KMS-11 (cell line): ENCODE measurements at regions not wholly inside any gene's neighbourhood (a gene's known extent, or its start where the extent isn't known, plus 50 kb on each side); places are given as distances from the start of the nearest gene placed in this dataset.

Experiments used
- H2AFZ ChIP-seq: fragments of 200-600 bp; sonication (generic); 2 replicates; pipeline ENCODE4 v1.6.1; 2016; ENCODE audit warnings: antibody characterized with exemption, mixed run types, low read depth
- H3K27ac ChIP-seq: fragments of 200-600 bp; sonication (generic); 2 replicates; pipeline ENCODE4 v1.6.1; 2016; ENCODE audit warnings: mild to moderate bottlenecking, mixed run types
- H3K27me3 ChIP-seq: fragments of 200-600 bp; sonication (generic); 2 replicates; pipeline ENCODE4 v1.6.1; 2017; ENCODE audit warnings: mild to moderate bottlenecking, low read depth, mixed run types, moderate library complexity; ENCODE audit not compliant: insufficient read depth
- H3K36me3 ChIP-seq: fragments of 200-600 bp; sonication (generic); 2 replicates; pipeline ENCODE4 v1.6.1; 2017; ENCODE audit warnings: mild to moderate bottlenecking, mixed run types; ENCODE audit not compliant: insufficient read depth
- H3K4me1 ChIP-seq: fragments of 200-600 bp; sonication (generic); 2 replicates; pipeline ENCODE4 v1.6.1; 2016; ENCODE audit warnings: mild to moderate bottlenecking, low read depth, mixed run types; ENCODE audit not compliant: poor library complexity, severe bottlenecking
- H3K4me2 ChIP-seq: fragments of 200-600 bp; sonication (generic); 2 replicates; pipeline ENCODE4 v1.7.0; 2016; ENCODE audit warnings: mild to moderate bottlenecking, mixed run types
- H3K4me3 ChIP-seq: fragments of 200-600 bp; sonication (generic); IDR thresholded peaks from 2 replicates; pipeline ENCODE4 v1.6.1; 2017; ENCODE audit warnings: low read depth, low read length, mixed read lengths; ENCODE audit not compliant: insufficient read depth
- H3K79me2 ChIP-seq: fragments of 200-600 bp; sonication (generic); 2 replicates; pipeline ENCODE4 v1.6.1; 2016; ENCODE audit warnings: low read depth, mixed run types; ENCODE audit not compliant: insufficient read depth
- H3K9ac ChIP-seq: fragments of 200-600 bp; sonication (generic); 2 replicates; pipeline ENCODE4 v1.6.1; 2016; ENCODE audit warnings: mild to moderate bottlenecking, mixed run types
- H4K20me1 ChIP-seq: fragments of 200-600 bp; sonication (generic); 2 replicates; pipeline ENCODE4 v1.6.1; 2016; ENCODE audit warnings: mild to moderate bottlenecking, mixed run types; ENCODE audit not compliant: insufficient read depth
- CTCF ChIP-seq: fragments of 200-600 bp; sonication (generic); conservative IDR thresholded peaks from 2 replicates; pipeline ENCODE4 v1.6.1; 2017; ENCODE audit warnings: low read depth, mild to moderate bottlenecking, antibody characterized with exemption, low read length, moderate library complexity, mixed read lengths

- H2AFZ ChIP-seq = no peak overlapping the region
- no peaks in the 10 kb centered on the region for H4K20me1 ChIP-seq
- H3K36me3 ChIP-seq = no peaks in the 10 kb centered on the region
- H3K27ac ChIP-seq = no peak overlapping the region
- H3K4me3 ChIP-seq = no peak overlapping the region
- no peak overlapping the region for H3K4me2 ChIP-seq
- no peak overlapping the region for H3K9ac ChIP-seq
- H3K27me3 ChIP-seq = no peaks in the 10 kb centered on the region
- no peaks in the 10 kb centered on the region for H3K79me2 ChIP-seq
- TF ChIP-seq CTCF = no peak
- H3K4me1 ChIP-seq = no peaks in the 10 kb centered on the region
Observed at GRCh38 chr6:48315915-48316314, 204.9 kb upstream of the PTCHD4 start.

DNA sequence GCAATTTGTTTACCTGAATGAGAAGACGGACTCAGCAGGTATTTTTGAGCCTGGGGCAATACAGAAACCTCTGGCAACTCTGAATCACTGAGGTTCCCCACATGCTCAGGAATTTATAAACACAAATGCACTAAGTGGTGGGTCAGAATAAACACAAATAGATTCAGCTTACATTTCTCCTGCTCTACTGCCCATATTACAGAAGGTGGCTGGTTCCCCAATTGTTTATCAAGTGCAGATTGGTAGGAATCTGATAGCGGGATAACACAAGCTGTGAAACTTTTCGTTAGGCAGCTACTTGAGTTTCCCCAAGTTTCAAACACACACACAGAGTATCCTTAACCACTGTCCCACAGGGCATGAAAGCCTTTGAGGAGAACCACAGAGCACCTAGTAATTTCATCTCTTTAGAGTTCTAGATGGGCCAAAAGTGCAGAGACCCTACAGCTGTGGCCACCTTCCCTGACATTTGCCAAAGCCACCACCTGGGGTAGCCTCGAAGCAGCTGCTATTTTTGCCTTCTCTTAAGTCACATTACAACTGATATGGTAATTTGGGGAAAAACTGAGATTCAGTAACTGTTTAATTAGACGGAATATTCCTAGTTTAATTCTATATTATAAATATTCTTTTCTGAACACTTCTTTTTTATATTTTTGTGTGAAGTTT lies 204.2 kb upstream of the PTCHD4 start:
- Histone ChIP-seq H3K4me2 (no peak overlapping the region), H3K4me1 (no peaks in the 10 kb centered on the region), H3K9ac (no peak overlapping the region), H3K4me3 (no peak overlapping the region), H2AFZ (no peak overlapping the region), H3K27ac (no peak overlapping the region), H3K79me2 (no peaks in the 10 kb centered on the region), H4K20me1 (no peaks in the 10 kb centered on the region), H3K27me3 (no peaks in the 10 kb centered on the region), H3K36me3 (no peaks in the 10 kb centered on the region)
- no peak for TF ChIP-seq CTCF

DNA sequence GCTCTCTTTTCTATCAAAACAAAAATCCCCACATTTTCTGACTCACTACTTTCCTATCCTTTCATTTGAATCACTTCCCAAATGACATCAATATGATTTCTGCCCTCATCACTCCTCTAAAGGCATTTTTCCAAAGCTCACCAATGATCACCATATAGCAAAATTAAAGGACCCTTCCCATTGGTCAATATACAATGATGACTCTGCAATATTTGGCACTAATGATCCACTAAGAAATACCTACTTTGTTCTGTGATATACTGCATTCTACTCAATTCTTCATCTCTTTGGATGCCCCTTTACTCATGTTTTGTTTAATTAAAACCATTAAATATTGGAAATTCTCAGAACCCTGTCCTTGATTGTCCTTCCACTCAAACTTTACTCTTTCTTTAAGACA lies 200.3 kb upstream of the PTCHD4 start:
- no peak overlapping the region for H3K4me2 ChIP-seq
- H2AFZ ChIP-seq = no peak overlapping the region
- H3K4me1 ChIP-seq = no peaks in the 10 kb centered on the region
- H3K27me3 ChIP-seq = no peaks in the 10 kb centered on the region
- H3K9ac ChIP-seq = no peak overlapping the region
- H3K36me3 ChIP-seq = no peaks in the 10 kb centered on the region
- no peak overlapping the region for H3K4me3 ChIP-seq
- H4K20me1 ChIP-seq = no peaks in the 10 kb centered on the region
- TF ChIP-seq CTCF = no peak
- no peak overlapping the region for H3K27ac ChIP-seq
- H3K79me2 ChIP-seq = no peaks in the 10 kb centered on the region

GRCh38 chr6:48307573-48307972 lies 196.6 kb upstream of the PTCHD4 start:
- Histone ChIP-seq H3K36me3 (no peaks in the 10 kb centered on the region), H2AFZ (no peak overlapping the region), H3K9ac (no peak overlapping the region), H3K4me3 (no peak overlapping the region), H3K27me3 (no peaks in the 10 kb centered on the region), H3K4me1 (no peaks in the 10 kb centered on the region), H3K79me2 (no peaks in the 10 kb centered on the region), H4K20me1 (no peaks in the 10 kb centered on the region), H3K4me2 (no peak overlapping the region), H3K27ac (no peak overlapping the region)
- no peak for TF ChIP-seq CTCF
